GM12878 (cell line): ENCODE measurements at regions not wholly inside any gene's neighbourhood (a gene's known extent, or its start where the extent isn't known, plus 50 kb on each side); places are given as distances from the start of the nearest gene placed in this dataset.

Experiments used
- ATAC-seq: fragments of 200-7000 bp; cut with Tn5 transposase; 3 replicates; pipeline ENCODE4 v1.9.1; 2020; ENCODE audit warnings: mild to moderate bottlenecking, moderate library complexity
- BruUV-seq: library from RNA; stranded (reverse); fragments of 400-500 nt; replicated peaks from 2 replicates; lab custom pipeline; 2021; lab: Mats Ljungman, UMichigan
- CTCF ChIA-PET: fragments of 300-600 bp; sonication (Branson Sonifier 250); formaldehyde crosslinking; extraction: SDS; loops from one replicate; lab custom pipeline; 2021; ENCODE audit warnings: inconsistent platforms; lab: Yijun Ruan, JAX
- POLR2A ChIA-PET: fragments of 350-600 bp; formaldehyde crosslinking; extraction: SDS; loops from one replicate; lab custom pipeline; 2021; ENCODE audit warnings: inconsistent platforms; lab: Charles Lee
- RAD21 ChIA-PET: fragments of 300-600 bp; sonication (Branson Sonifier 250); formaldehyde crosslinking; loops from one replicate; lab custom pipeline; 2023; ENCODE audit warnings: antibody characterized with exemption; ENCODE audit not compliant: unreplicated experiment; lab: Charles Lee
- SMC1A ChIA-PET: fragments of 300-600 bp; sonication (Branson Sonifier 250); formaldehyde crosslinking; loops from one replicate; lab custom pipeline; 2023; ENCODE audit not compliant: unreplicated experiment, uncharacterized antibody; lab: Charles Lee
- DNase-seq: peaks from one replicate; pipeline ENCODE4 v3.0.0-alpha.2; 2011; ENCODE audit warnings: low read depth, low spot score
- FAIRE-seq: peaks from 3 replicates; lab custom pipeline; 2011; peaks lifted over from hg19 to GRCh38; lab: Jason Lieb, UNC
- H2AFZ ChIP-seq: 2 replicates; pipeline ENCODE4 v1.6.0; 2011; ENCODE audit warnings: low read depth, low read length, control low read depth; ENCODE audit not compliant: control insufficient read depth
- H3K27ac ChIP-seq: 2 replicates; pipeline ENCODE4 v1.5.1; 2011; ENCODE audit warnings: control low read depth; ENCODE audit not compliant: control insufficient read depth, insufficient read depth
- H3K27me3 ChIP-seq, 2 experiments: replicated peaks in 1 of 2; 2 replicates each; pipeline versions ENCODE4 v1.6.0 to v1.6.1; 2011; ENCODE audit warnings: low read length in 1 of 2; ENCODE audit not compliant: control insufficient read depth in 2 of 2, insufficient read depth in 2 of 2
- H3K36me3 ChIP-seq, 2 experiments: 2 replicates each; pipeline ENCODE4 v1.5.1; 2011; ENCODE audit warnings: low read length in 1 of 2; ENCODE audit not compliant: control insufficient read depth in 2 of 2, insufficient read depth in 2 of 2
- H3K4me1 ChIP-seq: 2 replicates; pipeline ENCODE4 v1.6.1; 2011; ENCODE audit warnings: mild to moderate bottlenecking, low read length, moderate library complexity, mixed read lengths; ENCODE audit not compliant: control insufficient read depth, insufficient read depth
- H3K4me2 ChIP-seq: 2 replicates; pipeline ENCODE4 v1.6.0; 2011; ENCODE audit warnings: control low read depth; ENCODE audit not compliant: control insufficient read depth, insufficient read depth
- H3K4me3 ChIP-seq: fragments of 200-600 bp; sonication (generic); 2 replicates; pipeline ENCODE4 v1.5.1; 2016
- H3K79me2 ChIP-seq: 2 replicates; pipeline ENCODE4 v1.6.0; 2011; ENCODE audit warnings: low read length; ENCODE audit not compliant: control insufficient read depth, insufficient read depth
- H3K9ac ChIP-seq: 2 replicates; pipeline ENCODE4 v1.8.0; 2011; ENCODE audit warnings: low read length, control low read depth, mixed read lengths; ENCODE audit not compliant: control insufficient read depth, insufficient read depth
- H3K9me3 ChIP-seq: replicated peaks from 3 replicates; pipeline ENCODE4 v1.5.1; 2011; ENCODE audit warnings: mild to moderate bottlenecking, low read length; ENCODE audit not compliant: control insufficient read depth, insufficient read depth
- H4K20me1 ChIP-seq: 2 replicates; pipeline ENCODE4 v1.6.0; 2011; ENCODE audit not compliant: control insufficient read depth, insufficient read depth
- BACH1 ChIP-seq: fragments of 450-650 bp; IDR thresholded peaks from 2 replicates; pipeline ENCODE4 v1.6.1; 2017; ENCODE audit warnings: mild to moderate bottlenecking, borderline replicate concordance
- CBX5 ChIP-seq: sonication (generic); IDR thresholded peaks from 2 replicates; pipeline ENCODE4 v1.6.1; 2016; ENCODE audit warnings: low read depth, moderate library complexity, mild to moderate bottlenecking, inconsistent platforms
- DPF2 ChIP-seq: fragments of 450-650 bp; IDR thresholded peaks from 2 replicates; pipeline ENCODE4 v1.6.1; 2017; ENCODE audit warnings: mild to moderate bottlenecking
- EP300 ChIP-seq, 2 experiments: fragments of 150-350 bp in 1 of 2; IDR thresholded peaks; 2 replicates each; pipeline ENCODE4 v1.6.1; 2011 to 2012; ENCODE audit warnings: low read depth in 2 of 2, low read length in 2 of 2, borderline replicate concordance in 1 of 2, improper control_type of control experiment in 1 of 2, inconsistent platforms in 1 of 2; ENCODE audit not compliant: control insufficient read depth in 1 of 2
- IRF3 ChIP-seq: fragments of 450-650 bp; IDR thresholded peaks from 2 replicates; pipeline ENCODE4 v1.6.1; 2014; ENCODE audit warnings: mild to moderate bottlenecking
- RBBP5 ChIP-seq: fragments of 200-600 bp; sonication (generic); conservative IDR thresholded peaks from 2 replicates; pipeline ENCODE4 v1.6.1; 2016
- RUNX3 ChIP-seq: IDR thresholded peaks from 2 replicates; pipeline ENCODE4 v1.6.1; 2012; ENCODE audit warnings: low read length, inconsistent platforms
- SKIL ChIP-seq: fragments of 450-650 bp; IDR thresholded peaks from 2 replicates; pipeline ENCODE4 v1.6.1; 2017; ENCODE audit warnings: mild to moderate bottlenecking, low read depth, inconsistent platforms; ENCODE audit not compliant: poor library complexity, severe bottlenecking
- TBL1XR1 ChIP-seq: IDR thresholded peaks from 2 replicates; pipeline ENCODE4 v1.6.1; 2012; ENCODE audit warnings: low read depth, low read length, improper control_type of control experiment
- TCF3 ChIP-seq: IDR thresholded peaks from 2 replicates; pipeline ENCODE4 v1.6.1; 2012; ENCODE audit warnings: low read depth, mild to moderate bottlenecking, low read length, borderline replicate concordance; ENCODE audit not compliant: insufficient read depth
- YY1 ChIP-seq: IDR thresholded peaks from 2 replicates; pipeline ENCODE4 v1.6.1; 2011; ENCODE audit warnings: low read depth, mild to moderate bottlenecking, low read length
- ZBTB11 ChIP-seq: fragments of 450-650 bp; formaldehyde crosslinking; IDR thresholded peaks from 2 replicates; pipeline ENCODE4 v1.5.0; 2022; ENCODE audit warnings: mild to moderate bottlenecking, missing genetic modification characterization
- ZNF24 ChIP-seq: fragments of 450-650 bp; IDR thresholded peaks from 2 replicates; pipeline ENCODE4 v1.6.1; 2017; ENCODE audit warnings: antibody characterized with exemption, mild to moderate bottlenecking
- ZNF592 ChIP-seq: fragments of 450-650 bp; IDR thresholded peaks from 2 replicates; pipeline ENCODE4 v1.6.1; 2017; ENCODE audit warnings: mild to moderate bottlenecking, moderate library complexity
- WGBS: methylation state at CpG from one replicate; pipeline ENCODE4 v1.1.6; 2016; ENCODE audit warnings: low lambda C conversion rate; ENCODE audit not compliant: insufficient replicate concordance, insufficient coverage; ENCODE audit errors: missing lambda C conversion rate; 5-methylcytosine and 5-hydroxymethylcytosine counted together
- in situ Hi-C: fragments of 300-500 bp; cut with MboI; formaldehyde crosslinking; loops from 9 replicates; pipeline ENCODE4 v1.14.3; 2018; ENCODE audit warnings: mixed read lengths
- intact Hi-C: fragments of 100-400 bp; cut with micrococcal nuclease; formaldehyde crosslinking; loops from one replicate; pipeline ENCODE4 v1.14.2; 2022; ENCODE audit not compliant: unreplicated experiment

- H3K4me1 ChIP-seq = no peaks in the 10 kb centered on the region; the same call in 1 of the 2 replicates
- in situ Hi-C loops = no loop called here
- no peaks in the 10 kb centered on the region for H4K20me1 ChIP-seq
- no peak overlapping the region for H2AFZ ChIP-seq
- ATAC-seq (no peak), DNase-seq (no peak), FAIRE-seq (no peak)
- no peaks in the 10 kb centered on the region for H3K79me2 ChIP-seq
- H3K4me2 ChIP-seq = no peak overlapping the region
- 42% methylated on average over 5 of the region's 5 CpGs for WGBS
- no peaks in the 10 kb centered on the region for H3K36me3 ChIP-seq
- POLR2A ChIA-PET = no interaction called here
- SMC1A ChIA-PET = no interaction called here
- CTCF ChIA-PET = no interaction called here
- H3K27me3 ChIP-seq = no peaks in the 10 kb centered on the region
- H3K27ac ChIP-seq = no peak overlapping the region
- intact Hi-C loops = no loop called here
- no TSS peak for BruUV-seq
- RAD21 ChIA-PET = no interaction called here
- H3K4me3 ChIP-seq = no peak overlapping the region
- H3K9me3 ChIP-seq = no peaks in the 10 kb centered on the region
- no peak overlapping the region for H3K9ac ChIP-seq
- no peak for TF ChIP-seq ZNF24
- no peak for TF ChIP-seq YY1
- TF ChIP-seq RBBP5 = no peak
- TF ChIP-seq SKIL = no peak
- TF ChIP-seq BACH1 = no peak
- TF ChIP-seq TBL1XR1 = no peak
- no peak for TF ChIP-seq DPF2
- TF ChIP-seq ZBTB11 (CRISPR knock-in tag) = no peak
- TF ChIP-seq CBX5 = no peak
- TF ChIP-seq TCF3 = no peak
- TF ChIP-seq RUNX3 = no peak
- no peak for TF ChIP-seq ZNF592
- TF ChIP-seq IRF3 = no peak
- no peak for TF ChIP-seq EP300 (IDR thresholded peaks at IDR 0.05; ENCODE audit: borderline replicate concordance in 1 of 2, control insufficient read depth in 1 of 2, low read depth in 2 of 2, low read length in 2 of 2)
Measured at GRCh38 chr2:30034052-30034775, 112.6 kb upstream of the YPEL5 start.
